ENCODE measurements at regions not wholly inside any gene's neighbourhood (a gene's known extent, or its start where the extent isn't known, plus 50 kb on each side); places are given as distances from the start of the nearest gene placed in this dataset.

DNA sequence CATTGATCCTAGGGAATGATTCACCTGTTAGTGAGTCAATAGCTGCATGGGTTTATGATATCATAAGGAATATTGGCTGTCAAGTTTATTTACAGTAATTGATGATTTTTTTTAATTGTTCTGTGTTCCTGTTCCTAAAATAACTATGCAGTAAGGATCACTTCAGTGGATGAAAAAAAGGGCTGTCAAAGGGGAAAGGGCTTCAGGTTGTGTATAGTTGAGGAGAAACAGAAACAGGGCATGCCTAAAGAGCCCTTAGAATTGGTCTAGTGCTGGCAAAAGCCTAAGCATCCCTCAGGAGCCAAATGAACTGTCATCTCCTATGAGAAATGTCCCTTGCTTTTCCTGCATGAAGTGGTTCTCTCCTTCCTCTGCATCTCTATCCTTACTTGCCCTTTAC, 444.9 kb downstream of the RMST start:
- no peaks in the 10 kb centered on the region for H3K27me3 ChIP-seq (replicated peaks in 1 of 7)
- TF ChIP-seq, protein P1, sequence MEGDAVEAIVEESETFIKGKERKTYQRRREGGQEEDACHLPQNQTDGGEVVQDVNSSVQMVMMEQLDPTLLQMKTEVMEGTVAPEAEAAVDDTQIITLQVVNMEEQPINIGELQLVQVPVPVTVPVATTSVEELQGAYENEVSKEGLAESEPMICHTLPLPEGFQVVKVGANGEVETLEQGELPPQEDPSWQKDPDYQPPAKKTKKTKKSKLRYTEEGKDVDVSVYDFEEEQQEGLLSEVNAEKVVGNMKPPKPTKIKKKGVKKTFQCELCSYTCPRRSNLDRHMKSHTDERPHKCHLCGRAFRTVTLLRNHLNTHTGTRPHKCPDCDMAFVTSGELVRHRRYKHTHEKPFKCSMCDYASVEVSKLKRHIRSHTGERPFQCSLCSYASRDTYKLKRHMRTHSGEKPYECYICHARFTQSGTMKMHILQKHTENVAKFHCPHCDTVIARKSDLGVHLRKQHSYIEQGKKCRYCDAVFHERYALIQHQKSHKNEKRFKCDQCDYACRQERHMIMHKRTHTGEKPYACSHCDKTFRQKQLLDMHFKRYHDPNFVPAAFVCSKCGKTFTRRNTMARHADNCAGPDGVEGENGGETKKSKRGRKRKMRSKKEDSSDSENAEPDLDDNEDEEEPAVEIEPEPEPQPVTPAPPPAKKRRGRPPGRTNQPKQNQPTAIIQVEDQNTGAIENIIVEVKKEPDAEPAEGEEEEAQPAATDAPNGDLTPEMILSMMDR (IDR thresholded peaks at IDR 0.05 in 8 of 11, conservative IDR thresholded peaks at IDR 0.05 in 3 of 11), result no peak
- TF ChIP-seq POLR2AphosphoS5 (IDR thresholded peaks at IDR 0.05), result no peak
- no peak for TF ChIP-seq POLR2A (IDR thresholded peaks at IDR 0.05)
- intact Hi-C loops (cut with DNase I; ENCODE audit: low total_unique reads), result no loop called here

DNA sequence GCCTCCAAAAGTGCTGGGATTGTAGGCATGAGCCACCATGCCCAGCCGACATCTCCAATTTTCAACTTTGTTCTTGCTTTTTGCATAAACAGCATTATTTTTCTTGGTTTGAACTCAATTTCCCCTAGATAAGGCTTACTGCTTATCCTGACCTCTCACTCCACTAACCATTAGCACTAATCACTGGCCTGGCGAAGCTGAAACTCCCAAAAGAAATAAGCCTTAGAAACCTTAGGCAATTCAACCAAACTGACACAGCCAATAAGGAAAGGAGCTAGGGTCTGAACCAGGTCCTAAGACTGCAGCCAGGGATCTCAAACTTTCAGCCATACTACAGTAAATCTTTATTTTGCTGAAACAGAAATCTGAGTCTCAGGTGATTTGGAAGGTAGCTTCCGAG, 448.0 kb downstream of the RMST start:
- Histone ChIP-seq H3K4me1 (no peaks in the 10 kb centered on the region), H3K36me3 (no peaks in the 10 kb centered on the region), H3K4me3 (no peak overlapping the region), H3K9me3 (no peaks in the 10 kb centered on the region), H3K27ac (no peak overlapping the region), H3K27me3 (replicated peaks in 1 of 7) (no peaks in the 10 kb centered on the region)
- intact Hi-C loops (cut with DNase I; ENCODE audit: low total_unique reads), result no loop called here
- no peak for DNase-seq
- WGBS, 5 donors, result 82 to 89% (median 88%) methylated on average over 3 of the region's 3 CpGs
- TF ChIP-seq POLR2AphosphoS5 (IDR thresholded peaks at IDR 0.05), result no peak
- TF ChIP-seq, protein P1 (IDR thresholded peaks at IDR 0.05 in 8 of 11, conservative IDR thresholded peaks at IDR 0.05 in 3 of 11), result no peak
- TF ChIP-seq POLR2A (IDR thresholded peaks at IDR 0.05), result no peak

More for the DNA sequence above, 444.9 kb downstream of the RMST start:
- Histone ChIP-seq H3K27ac (no peak overlapping the region), H3K4me3 (no peak overlapping the region), H3K4me1 (no peaks in the 10 kb centered on the region), H3K9me3 (no peaks in the 10 kb centered on the region), H3K36me3 (no peaks in the 10 kb centered on the region)
- DNase-seq, result no peak

DNA sequence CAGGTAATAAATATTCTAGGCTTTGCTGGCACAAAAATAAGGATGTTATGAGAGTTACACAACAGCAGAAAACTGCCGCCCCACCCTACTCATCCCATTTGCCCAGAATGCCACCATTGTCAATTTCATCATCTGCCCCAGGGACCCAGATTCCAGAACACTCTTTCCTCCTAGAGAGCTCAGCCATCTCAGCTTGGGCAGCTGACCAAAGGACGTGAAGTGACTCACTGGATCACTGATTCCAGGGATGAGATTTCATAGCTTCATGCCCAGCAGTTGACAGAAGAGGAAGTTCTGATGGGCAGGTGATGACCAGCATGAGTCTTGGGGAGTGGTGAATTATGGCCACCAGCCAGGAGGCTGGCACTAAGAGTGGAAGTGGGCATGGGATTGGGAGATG, 450.3 kb downstream of the RMST start:
- WGBS, 5 donors, result 66 to 78% (median 74%) methylated on average over 2 of the region's 2 CpGs
- intact Hi-C loops (cut with DNase I; ENCODE audit: low total_unique reads), result no loop called here
- Histone ChIP-seq H3K4me1 (no peaks in the 10 kb centered on the region), H3K27me3 (replicated peaks in 1 of 7) (no peaks in the 10 kb centered on the region), H3K9me3 (no peaks in the 10 kb centered on the region), H3K36me3 (no peaks in the 10 kb centered on the region), H3K4me3 (no peak overlapping the region), H3K27ac (no peak overlapping the region)
- TF ChIP-seq, protein P1 (IDR thresholded peaks at IDR 0.05 in 8 of 11, conservative IDR thresholded peaks at IDR 0.05 in 3 of 11), result no peak
- TF ChIP-seq POLR2AphosphoS5 (IDR thresholded peaks at IDR 0.05) (no peak), POLR2A (IDR thresholded peaks at IDR 0.05) (no peak)
- DNase-seq, result no peak

DNA sequence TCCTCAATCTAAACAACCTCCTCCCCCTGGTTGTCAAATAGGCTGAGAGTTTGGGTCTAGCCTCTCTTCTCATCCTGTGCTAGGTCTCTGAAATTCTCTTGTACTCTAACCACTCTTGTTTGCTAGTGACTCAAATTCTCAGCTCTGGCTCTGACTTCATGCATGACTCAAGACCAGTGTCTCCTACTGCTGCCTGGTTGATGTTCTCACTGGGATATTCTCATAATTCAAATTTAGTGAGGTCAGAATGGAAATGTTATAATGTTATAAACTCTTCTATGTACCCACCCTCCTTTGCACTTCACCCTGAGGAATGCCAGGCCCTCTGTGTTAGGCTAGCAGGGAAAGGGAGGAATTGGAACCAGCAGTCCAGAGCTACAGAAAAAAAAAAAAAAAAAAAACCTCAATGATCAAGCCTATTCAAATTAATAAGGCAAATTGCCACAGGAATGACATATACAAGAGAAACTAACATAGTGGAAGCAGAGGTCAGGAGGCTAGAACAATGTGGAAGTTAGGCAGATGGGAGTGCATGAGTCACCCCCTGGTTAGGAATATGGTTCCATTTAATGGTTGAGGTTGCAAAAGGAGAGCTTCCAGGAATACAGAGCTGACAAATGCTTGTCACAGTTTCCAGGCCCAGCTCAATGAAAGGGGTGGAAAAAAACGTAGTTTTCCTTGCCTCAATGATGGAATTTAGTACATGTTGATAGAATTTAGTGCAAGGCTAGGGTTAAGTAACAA, 459.5 kb downstream of the RMST start:
- 30 to 67% (median 38%) methylated on average over 1 of the region's 1 CpG for WGBS, 5 donors
- Histone ChIP-seq H3K36me3 (no peaks in the 10 kb centered on the region), H3K4me1 (no peaks in the 10 kb centered on the region), H3K27me3 (replicated peaks in 1 of 7) (no peaks in the 10 kb centered on the region), H3K4me3 (no peak overlapping the region), H3K27ac (no peak overlapping the region), H3K9me3 (no peaks in the 10 kb centered on the region)
- DNase-seq, result no peak
- intact Hi-C loops (cut with DNase I; ENCODE audit: low total_unique reads), result no loop called here
- TF ChIP-seq POLR2AphosphoS5 (IDR thresholded peaks at IDR 0.05), result no peak
- TF ChIP-seq POLR2A (IDR thresholded peaks at IDR 0.05), result no peak
- TF ChIP-seq, protein P1 (IDR thresholded peaks at IDR 0.05 in 8 of 11, conservative IDR thresholded peaks at IDR 0.05 in 3 of 11), result no peak

Data from spleen (tissue), 11 donors.